ENCODE measurements at regions not wholly inside any gene's neighbourhood (a gene's known extent, or its start where the extent isn't known, plus 50 kb on each side); places are given as distances from the start of the nearest gene placed in this dataset.

- Histone ChIP-seq H3K36me3 (no peaks in the 10 kb centered on the region), H3K27me3 (no peaks in the 10 kb centered on the region), H3K4me1 (no peaks in the 10 kb centered on the region), H3K9me3 (no peaks in the 10 kb centered on the region), H3K4me3 (no peak overlapping the region), H3K27ac (no peak overlapping the region)
- ATAC-seq (ENCODE audit: low FRiP score in 2 of 2) (no peak), DNase-seq (no peak)
- TF ChIP-seq EP300 (IDR thresholded peaks at IDR 0.05) (no peak), POLR2A (IDR thresholded peaks at IDR 0.05) (no peak), CTCF (IDR thresholded peaks at IDR 0.05) (no peak), POLR2AphosphoS5 (IDR thresholded peaks at IDR 0.05) (no peak)
- WGBS, 2 donors = 81 to 89% methylated on average over 2 of the region's 2 CpGs
Observed at GRCh38 chr5:82694711-82695285, 382.4 kb downstream of the TMEM167A start.

- Histone ChIP-seq H3K4me3 (no peak overlapping the region), H3K4me1 (no peaks in the 10 kb centered on the region), H3K27ac (no peak overlapping the region), H3K27me3 (no peaks in the 10 kb centered on the region), H3K36me3 (no peaks in the 10 kb centered on the region), H3K9me3 (no peaks in the 10 kb centered on the region)
- ATAC-seq (ENCODE audit: low FRiP score in 2 of 2) (no peak), DNase-seq (no peak)
- WGBS, 2 donors = 82% methylated on average over 2 of the region's 2 CpGs
- TF ChIP-seq POLR2A (IDR thresholded peaks at IDR 0.05) (no peak), CTCF (IDR thresholded peaks at IDR 0.05) (no peak), POLR2AphosphoS5 (IDR thresholded peaks at IDR 0.05) (no peak), EP300 (IDR thresholded peaks at IDR 0.05) (no peak)
Observed at GRCh38 chr5:82692826-82693225, 384.4 kb downstream of the TMEM167A start.

GRCh38 chr5:82684659-82685058 is 392.5 kb downstream of the TMEM167A start:
- Histone ChIP-seq H3K36me3 (no peaks in the 10 kb centered on the region), H3K9me3 (no peaks in the 10 kb centered on the region), H3K27ac (no peak overlapping the region), H3K4me3 (no peak overlapping the region), H3K27me3 (no peaks in the 10 kb centered on the region), H3K4me1 (no peaks in the 10 kb centered on the region)
- WGBS, 2 donors = 87 to 91% methylated on average over 2 of the region's 2 CpGs
- TF ChIP-seq POLR2A (IDR thresholded peaks at IDR 0.05) (no peak), CTCF (IDR thresholded peaks at IDR 0.05) (no peak), EP300 (IDR thresholded peaks at IDR 0.05) (no peak), POLR2AphosphoS5 (IDR thresholded peaks at IDR 0.05) (no peak)
- DNase-seq (no peak), ATAC-seq (ENCODE audit: low FRiP score in 2 of 2) (no peak)

- no peaks in the 10 kb centered on the region for H3K4me1 ChIP-seq
- no peaks in the 10 kb centered on the region for H3K27me3 ChIP-seq
- WGBS, 2 donors = 83 to 92% methylated on average over 2 of the region's 2 CpGs
- H3K27ac ChIP-seq = no peak overlapping the region
- H3K9me3 ChIP-seq = no peaks in the 10 kb centered on the region
- ATAC-seq (ENCODE audit: low FRiP score in 2 of 2) (no peak), DNase-seq (no peak)
- no peaks in the 10 kb centered on the region for H3K36me3 ChIP-seq
- no peak overlapping the region for H3K4me3 ChIP-seq
- TF ChIP-seq POLR2AphosphoS5 (IDR thresholded peaks at IDR 0.05) = no peak
- TF ChIP-seq CTCF (IDR thresholded peaks at IDR 0.05) = no peak
- no peak for TF ChIP-seq EP300 (IDR thresholded peaks at IDR 0.05)
- TF ChIP-seq POLR2A (IDR thresholded peaks at IDR 0.05) = no peak
Observed at GRCh38 chr5:82684165-82684564, 393.0 kb downstream of the TMEM167A start.

- no peaks in the 10 kb centered on the region for H3K9me3 ChIP-seq
- WGBS, 2 donors = 75 to 84% methylated on average over 4 of the region's 4 CpGs
- ATAC-seq (ENCODE audit: low FRiP score in 2 of 2) (no peak), DNase-seq (no peak)
- TF ChIP-seq CTCF (IDR thresholded peaks at IDR 0.05) = no peak
- TF ChIP-seq POLR2A (IDR thresholded peaks at IDR 0.05) = no peak
- no peak for TF ChIP-seq POLR2AphosphoS5 (IDR thresholded peaks at IDR 0.05)
- TF ChIP-seq EP300 (IDR thresholded peaks at IDR 0.05) = no peak
- H3K27ac ChIP-seq = no peak overlapping the region
- no peak overlapping the region for H3K4me3 ChIP-seq
- H3K4me1 ChIP-seq = no peaks in the 10 kb centered on the region
- H3K36me3 ChIP-seq = no peaks in the 10 kb centered on the region
- no peaks in the 10 kb centered on the region for H3K27me3 ChIP-seq
Observed at GRCh38 chr5:82679660-82680059, 397.5 kb downstream of the TMEM167A start.

Data from upper lobe of left lung (tissue), 6 donors.